ENCODE measurements at regions not wholly inside any gene's neighbourhood (a gene's known extent, or its start where the extent isn't known, plus 50 kb on each side); places are given as distances from the start of the nearest gene placed in this dataset.

GRCh38 chr6:109242925-109243324 is 139.3 kb downstream of the CD164 start:
- intact Hi-C loops (cut with DNase I, micrococcal nuclease), result no loop called here

GRCh38 chr6:109242029-109242428 is 140.2 kb downstream of the CD164 start:
- ATAC-seq (no peak), DNase-seq (no peak)
- TF ChIP-seq, protein P1, sequence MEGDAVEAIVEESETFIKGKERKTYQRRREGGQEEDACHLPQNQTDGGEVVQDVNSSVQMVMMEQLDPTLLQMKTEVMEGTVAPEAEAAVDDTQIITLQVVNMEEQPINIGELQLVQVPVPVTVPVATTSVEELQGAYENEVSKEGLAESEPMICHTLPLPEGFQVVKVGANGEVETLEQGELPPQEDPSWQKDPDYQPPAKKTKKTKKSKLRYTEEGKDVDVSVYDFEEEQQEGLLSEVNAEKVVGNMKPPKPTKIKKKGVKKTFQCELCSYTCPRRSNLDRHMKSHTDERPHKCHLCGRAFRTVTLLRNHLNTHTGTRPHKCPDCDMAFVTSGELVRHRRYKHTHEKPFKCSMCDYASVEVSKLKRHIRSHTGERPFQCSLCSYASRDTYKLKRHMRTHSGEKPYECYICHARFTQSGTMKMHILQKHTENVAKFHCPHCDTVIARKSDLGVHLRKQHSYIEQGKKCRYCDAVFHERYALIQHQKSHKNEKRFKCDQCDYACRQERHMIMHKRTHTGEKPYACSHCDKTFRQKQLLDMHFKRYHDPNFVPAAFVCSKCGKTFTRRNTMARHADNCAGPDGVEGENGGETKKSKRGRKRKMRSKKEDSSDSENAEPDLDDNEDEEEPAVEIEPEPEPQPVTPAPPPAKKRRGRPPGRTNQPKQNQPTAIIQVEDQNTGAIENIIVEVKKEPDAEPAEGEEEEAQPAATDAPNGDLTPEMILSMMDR (IDR thresholded peaks at IDR 0.05), result no peak
- no peaks in the 10 kb centered on the region for H3K36me3 ChIP-seq (ENCODE audit: low read depth)
- H3K9me3 ChIP-seq, result no peaks in the 10 kb centered on the region
- H3K4me3 ChIP-seq, result no peak overlapping the region
- H3K4me1 ChIP-seq (ENCODE audit: low read depth), result peaks cover 6% of the 10 kb centered on the region
- intact Hi-C loops (cut with DNase I, micrococcal nuclease), result no loop called here

More at GRCh38 chr6:109242925-109243324, 139.3 kb downstream of the CD164 start:
- DNase-seq, result no peak
- ATAC-seq, result no peak
- Histone ChIP-seq H3K9me3 (no peaks in the 10 kb centered on the region), H3K4me1 (ENCODE audit: low read depth) (peaks cover 6% of the 10 kb centered on the region), H3K36me3 (ENCODE audit: low read depth) (no peaks in the 10 kb centered on the region), H3K4me3 (no peak overlapping the region)
- TF ChIP-seq, protein P1 (IDR thresholded peaks at IDR 0.05), result no peak

GRCh38 chr6:109241199-109241598 is 141.1 kb downstream of the CD164 start:
- DNase-seq (no peak), ATAC-seq (no peak)
- Histone ChIP-seq H3K9me3 (no peaks in the 10 kb centered on the region), H3K36me3 (ENCODE audit: low read depth) (no peaks in the 10 kb centered on the region), H3K4me1 (ENCODE audit: low read depth) (peaks cover 6% of the 10 kb centered on the region), H3K4me3 (no peak overlapping the region)
- intact Hi-C loops (cut with DNase I, micrococcal nuclease), result no loop called here
- TF ChIP-seq, protein P1 (IDR thresholded peaks at IDR 0.05), result no peak

GRCh38 chr6:109240370-109241084 is 141.7 kb downstream of the CD164 start:
- no peaks in the 10 kb centered on the region for H3K36me3 ChIP-seq (ENCODE audit: low read depth)
- peaks cover 6% of the 10 kb centered on the region for H3K4me1 ChIP-seq (ENCODE audit: low read depth)
- intact Hi-C loops (cut with DNase I, micrococcal nuclease), result no loop called here
- TF ChIP-seq, protein P1 (IDR thresholded peaks at IDR 0.05), result no peak
- H3K9me3 ChIP-seq, result no peaks in the 10 kb centered on the region
- no peak overlapping the region for H3K4me3 ChIP-seq
- no peak for ATAC-seq
- no peak for DNase-seq

- ATAC-seq (peak; percentile 46), DNase-seq (no peak)
- Histone ChIP-seq H3K9me3 (no peaks in the 10 kb centered on the region), H3K36me3 (ENCODE audit: low read depth) (no peaks in the 10 kb centered on the region), H3K4me1 (ENCODE audit: low read depth) (peaks cover 6% of the 10 kb centered on the region), H3K4me3 (no peak overlapping the region)
- TF ChIP-seq, protein P1 (IDR thresholded peaks at IDR 0.05), result no peak
- intact Hi-C loops (cut with DNase I, micrococcal nuclease), result no loop called here
Observed at GRCh38 chr6:109239651-109240321, 142.5 kb downstream of the CD164 start.

Data from mucosa of descending colon (tissue), 3 donors.